ENCODE measurements at regions not wholly inside any gene's neighbourhood (a gene's known extent, or its start where the extent isn't known, plus 50 kb on each side); places are given as distances from the start of the nearest gene placed in this dataset.

DNA sequence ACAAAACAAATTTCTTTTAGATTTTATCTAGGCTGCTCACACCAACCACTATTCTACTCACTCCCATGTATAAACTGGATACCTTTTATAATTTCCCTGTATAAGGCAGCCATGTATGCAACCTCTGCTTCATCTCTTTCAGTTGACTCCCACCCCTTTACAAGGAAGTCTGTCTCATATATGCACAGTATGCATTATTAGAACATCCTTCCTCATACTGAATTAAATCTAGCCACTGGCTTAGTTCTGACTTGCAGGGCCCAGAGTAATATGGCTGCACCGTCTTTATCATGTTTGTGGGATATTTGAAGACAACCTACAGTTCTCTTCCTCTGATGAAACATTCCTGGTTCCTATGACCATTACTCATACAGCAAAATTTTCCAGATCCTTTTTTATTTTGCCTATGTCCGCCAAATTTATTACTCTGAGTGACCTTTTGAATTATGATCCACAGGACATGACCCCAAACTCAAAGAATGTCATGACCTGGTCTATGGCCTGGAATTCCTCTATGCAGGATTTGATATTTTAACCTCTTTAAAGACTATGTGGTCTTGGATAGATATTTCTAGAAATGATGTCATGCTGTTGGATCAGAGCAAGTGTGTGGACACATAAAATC, 76.6 kb upstream of the ITGA1 start (continued):
- TF ChIP-seq POU5F1 (IDR thresholded peaks at IDR 0.05; ENCODE audit: low read depth, low read length) (no peak), TAF1 (IDR thresholded peaks at IDR 0.05; ENCODE audit: low read depth, low read length) (no peak), SP1 (IDR thresholded peaks at IDR 0.05; ENCODE audit: low read depth, low read length) (no peak), NANOG (IDR thresholded peaks at IDR 0.05; ENCODE audit: insufficient read depth, low read depth, low read length, poor library complexity, severe bottlenecking) (no peak), CEBPB (IDR thresholded peaks at IDR 0.05; ENCODE audit: low read depth, low read length) (no peak), USF2 (IDR thresholded peaks at IDR 0.05; ENCODE audit: low read length) (no peak), NRF1 (IDR thresholded peaks at IDR 0.05; ENCODE audit: low read depth, low read length) (no peak)

Data from H1 (cell line).